EH (cell line): ENCODE measurements at regions not wholly inside any gene's neighbourhood (a gene's known extent, or its start where the extent isn't known, plus 50 kb on each side); places are given as distances from the start of the nearest gene placed in this dataset.
"Not testable (repeated sequence)": the region's sequence is repeated elsewhere in the genome, so short reads cannot be mapped to it uniquely, and the experiment has no call there.

Source experiments
- DNase-seq: peaks from one replicate; pipeline ENCODE4 v3.0.0-alpha.2; 2015; ENCODE audit warnings: low read depth

DNA sequence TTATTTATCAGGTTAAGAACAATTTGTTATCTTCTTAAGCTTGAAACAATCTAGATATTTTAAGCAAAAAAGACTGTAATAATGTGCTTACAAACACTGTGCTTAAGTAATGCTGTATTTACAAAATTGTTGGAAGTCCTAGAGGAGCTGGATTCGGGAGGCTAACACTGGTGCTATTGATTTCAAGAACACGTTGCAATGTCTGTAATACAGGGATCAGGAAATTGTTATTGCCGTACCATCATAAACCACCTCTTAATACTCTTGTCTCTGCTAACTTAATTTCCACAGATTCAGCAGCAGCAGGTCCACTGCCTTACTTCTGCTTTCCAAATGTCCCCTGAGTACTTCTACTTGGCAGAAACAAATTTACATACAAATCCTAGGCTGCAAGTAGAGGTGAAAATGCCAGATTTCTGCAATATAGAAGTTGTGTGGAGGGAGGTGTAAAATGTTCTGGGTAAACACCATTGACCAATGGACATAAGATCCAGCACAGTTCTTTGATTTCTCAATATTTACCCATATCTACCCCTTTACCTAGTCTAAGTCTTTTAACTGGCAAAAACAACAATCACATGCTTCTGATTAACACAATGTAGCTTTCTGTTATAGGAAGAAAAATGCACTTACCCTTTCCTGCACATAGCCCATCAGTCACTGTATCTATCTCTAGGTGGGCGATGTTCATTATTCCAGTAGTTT lies 663.4 kb downstream of the TMTC2 start:
- no peak for DNase-seq

DNA sequence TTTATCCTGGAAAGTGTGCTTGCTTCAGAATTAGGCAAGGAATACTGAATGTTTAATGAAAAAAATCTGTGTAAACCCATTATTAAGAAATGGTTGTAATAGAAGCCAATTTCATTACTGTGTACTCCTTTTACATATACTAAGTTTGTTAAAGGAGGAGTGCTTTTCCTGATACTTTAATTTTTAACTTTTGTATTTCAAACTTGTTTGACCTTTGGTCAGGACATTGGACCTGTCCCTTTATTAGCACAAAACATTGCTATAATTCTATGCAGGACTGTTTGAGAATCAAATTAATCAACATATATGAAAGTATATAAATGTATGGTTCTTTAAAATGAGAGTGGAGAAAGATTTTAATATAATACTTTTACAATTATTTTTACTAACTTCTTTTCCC lies 659.6 kb downstream of the TMTC2 start:
- no peak for DNase-seq

DNA sequence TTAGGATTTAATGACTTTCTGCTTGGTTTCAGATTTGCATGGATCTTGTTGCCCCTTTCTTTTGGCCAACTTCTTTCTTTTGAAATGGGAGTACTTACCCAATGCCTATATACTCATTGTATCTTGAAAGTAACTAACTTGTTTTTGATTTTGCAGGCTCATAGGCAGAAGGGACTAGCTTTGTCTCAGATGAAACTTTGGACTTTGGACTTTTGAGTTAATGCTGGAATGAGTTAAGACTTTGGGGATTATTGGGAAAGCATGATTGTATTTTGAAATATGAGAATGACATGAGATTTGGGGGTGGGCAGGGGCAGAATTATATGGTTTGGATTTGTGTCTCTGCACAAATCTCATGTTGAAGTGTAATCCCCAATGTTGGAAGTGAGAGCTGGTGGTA lies 657.1 kb downstream of the TMTC2 start:
- DNase-seq = no peak

DNA sequence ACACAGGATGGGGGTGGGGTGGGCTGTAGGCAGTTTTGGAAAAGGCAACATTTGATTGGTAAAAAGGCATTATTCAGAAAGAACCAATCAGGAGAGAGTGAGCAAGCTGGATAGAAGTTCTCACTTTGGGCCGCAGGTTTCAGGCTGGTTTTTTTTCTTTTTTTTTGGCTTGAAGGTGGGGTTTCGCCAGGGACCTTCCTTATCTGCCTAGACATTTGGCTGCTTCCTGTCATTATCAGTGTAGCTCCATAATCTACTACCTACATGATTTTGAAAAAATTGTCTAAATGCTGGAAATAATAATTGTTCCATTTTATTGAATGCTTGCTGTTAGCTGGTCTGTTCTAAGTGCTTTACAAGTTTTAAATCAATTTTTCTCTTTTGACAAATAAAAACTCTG lies 649.0 kb downstream of the TMTC2 start:
- DNase-seq = no peak

DNA sequence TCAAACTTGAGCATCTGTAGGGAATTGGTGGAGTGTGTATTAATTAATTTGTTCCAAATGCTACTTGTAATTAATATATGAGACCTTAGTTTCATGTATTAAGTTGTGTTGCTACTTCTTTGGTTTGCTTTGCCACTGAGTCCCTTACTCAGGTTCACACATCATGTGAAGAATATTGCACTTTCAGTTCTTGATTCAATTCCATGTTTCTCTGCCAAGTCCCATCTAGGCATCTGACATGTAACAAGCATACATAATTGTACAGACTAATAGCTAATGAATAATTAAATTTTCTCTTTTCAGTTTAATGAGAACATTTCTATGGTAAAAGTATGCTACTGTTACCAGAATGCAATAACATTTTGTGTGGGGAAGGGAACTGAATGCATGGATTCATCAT lies 640.0 kb downstream of the TMTC2 start:
- no peak for DNase-seq

DNA sequence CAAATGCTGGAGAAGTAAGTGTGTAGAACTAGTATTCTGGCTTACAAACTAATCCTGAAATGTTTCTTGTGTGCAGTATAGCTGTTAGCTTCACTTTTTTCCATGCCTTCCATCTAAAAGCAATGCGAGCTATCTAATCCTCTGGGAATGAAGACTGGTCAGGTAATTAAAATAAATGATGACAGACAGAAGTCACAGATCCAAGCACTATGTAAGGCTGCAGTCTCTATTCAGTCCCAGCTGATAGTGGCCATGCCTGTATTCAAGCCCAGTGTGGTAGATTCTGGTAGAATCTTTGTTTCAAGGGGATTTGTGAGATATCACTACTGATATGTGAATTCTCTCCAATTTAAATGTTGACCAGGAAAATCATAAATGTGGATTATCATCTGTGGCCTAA lies 637.2 kb downstream of the TMTC2 start:
- no peak for DNase-seq

DNA sequence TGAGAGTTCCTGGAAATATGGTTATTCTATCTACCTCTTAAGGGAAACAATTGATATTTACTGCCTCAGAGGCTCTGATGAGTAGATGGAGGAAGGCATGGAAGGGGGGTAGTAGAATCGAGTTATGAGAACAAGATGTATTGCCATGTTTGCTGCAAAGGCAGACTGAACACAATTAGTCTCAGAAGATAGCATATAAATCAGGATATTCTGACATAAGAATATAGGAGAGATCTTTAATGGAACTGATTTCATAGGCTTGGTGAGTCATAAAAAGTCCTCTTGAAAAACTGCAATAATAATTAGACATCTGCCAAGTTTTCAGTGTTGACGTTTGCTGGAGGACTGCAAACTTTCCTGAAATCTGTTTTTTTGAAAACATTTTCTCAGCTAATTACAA lies 636.1 kb downstream of the TMTC2 start:
- DNase-seq = no peak

DNA sequence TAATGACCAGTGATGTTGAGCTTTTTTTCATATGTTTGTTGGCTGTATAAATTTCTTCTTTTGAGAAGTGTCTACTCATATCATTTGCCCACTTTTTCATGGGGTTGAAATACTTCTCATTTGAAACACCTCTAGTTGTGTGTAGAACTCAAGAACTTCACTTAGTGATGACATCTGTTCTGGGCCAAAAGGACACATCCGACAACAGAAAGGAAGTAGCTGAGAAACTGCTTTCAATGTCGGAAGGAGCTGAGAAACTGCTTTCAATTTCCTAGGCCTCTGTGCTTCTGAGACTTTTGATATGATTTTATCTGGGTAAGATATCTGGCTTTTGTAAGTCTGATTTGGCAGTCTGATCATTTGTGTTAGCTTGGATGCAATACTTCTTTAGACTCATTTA lies 635.3 kb downstream of the TMTC2 start:
- DNase-seq = no peak

DNA sequence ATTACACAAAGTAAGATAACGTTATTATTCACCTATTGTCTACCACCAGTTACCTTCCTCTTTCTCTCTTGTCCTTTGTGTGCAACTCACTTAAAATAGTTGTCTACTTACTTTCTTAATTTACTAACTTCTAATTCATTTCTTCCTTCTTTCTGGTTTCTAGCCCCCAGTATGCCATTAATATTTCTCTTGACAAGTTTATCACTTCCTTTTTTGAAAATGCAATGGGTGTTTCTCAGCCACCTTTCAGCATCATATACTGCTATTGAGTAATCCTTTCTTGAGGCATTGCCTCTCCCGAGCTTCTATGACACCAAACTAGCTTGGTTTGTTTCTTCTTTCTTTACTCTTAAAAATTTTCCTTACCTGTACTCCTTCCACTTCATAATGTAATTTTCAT lies 633.6 kb downstream of the TMTC2 start:
- DNase-seq = no peak

DNA sequence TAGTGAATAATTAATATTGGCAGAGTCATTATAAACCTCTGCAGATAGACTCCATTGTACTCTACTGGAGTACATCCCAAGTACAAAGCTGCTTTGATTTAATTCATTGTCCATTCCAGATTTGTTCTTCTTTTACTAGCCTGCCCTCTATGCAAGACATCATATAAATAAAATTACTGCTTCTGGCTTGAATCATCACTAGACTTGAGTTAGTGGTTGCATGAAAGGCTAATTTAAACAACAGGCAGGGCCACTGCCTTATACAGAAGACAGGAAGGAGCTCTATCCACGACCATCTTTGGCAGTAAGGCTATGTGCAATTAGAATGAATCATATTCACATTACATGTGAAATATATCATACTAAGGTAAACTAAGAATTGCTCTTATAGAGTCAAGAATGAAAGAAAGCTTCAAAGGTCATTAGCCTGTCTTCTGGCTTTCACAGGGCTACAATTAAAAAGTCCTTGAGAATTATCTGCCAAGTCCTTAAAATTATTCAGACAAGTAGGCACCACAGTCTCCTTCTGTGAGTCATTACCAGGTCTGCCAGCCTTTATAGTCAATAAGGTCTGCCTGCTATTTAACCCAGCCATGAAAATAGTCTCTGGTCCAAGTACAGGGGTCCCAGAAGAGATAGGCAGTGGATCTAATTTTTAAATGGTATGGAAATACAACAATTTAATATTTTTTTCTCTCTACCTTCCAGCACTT lies 631.8 kb downstream of the TMTC2 start:
- DNase-seq = no peak

DNA sequence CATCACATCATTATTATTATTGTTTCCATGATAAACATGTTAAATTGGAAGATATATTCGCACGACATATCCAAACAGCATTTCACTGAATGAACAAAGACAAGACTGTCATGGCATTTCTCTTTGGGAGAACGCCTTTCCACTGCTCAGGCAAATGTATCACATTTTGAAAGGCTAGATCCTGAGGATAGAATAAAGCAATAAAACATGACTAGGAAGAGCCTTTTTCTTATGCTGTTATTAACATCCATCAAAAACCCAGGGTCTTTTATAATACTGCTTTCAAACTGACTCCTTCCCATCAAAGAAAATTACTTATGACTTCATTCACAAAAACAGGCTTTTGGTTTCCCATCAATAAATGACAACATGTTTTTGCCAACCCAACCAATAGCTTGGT lies 630.9 kb downstream of the TMTC2 start:
- DNase-seq = no peak

DNA sequence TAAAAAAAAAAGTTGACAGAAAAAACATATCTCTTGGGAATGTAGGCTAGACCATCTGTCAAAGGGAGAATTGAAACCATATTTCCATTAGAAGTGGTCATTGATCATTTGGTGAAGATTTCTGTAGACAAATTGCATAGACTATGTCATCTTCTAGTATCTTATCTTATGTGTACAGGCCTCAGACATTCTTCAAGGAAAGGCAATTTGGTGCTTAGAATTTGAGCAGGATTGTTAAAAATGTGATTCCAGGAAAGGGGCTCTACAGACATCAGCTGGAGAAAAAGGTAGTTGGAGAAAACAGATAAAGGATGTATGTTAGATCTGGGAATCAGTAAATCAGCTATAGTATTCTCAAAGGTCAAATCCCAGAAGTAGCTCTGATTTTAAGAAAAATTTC lies 627.1 kb downstream of the TMTC2 start:
- DNase-seq = no peak

DNA sequence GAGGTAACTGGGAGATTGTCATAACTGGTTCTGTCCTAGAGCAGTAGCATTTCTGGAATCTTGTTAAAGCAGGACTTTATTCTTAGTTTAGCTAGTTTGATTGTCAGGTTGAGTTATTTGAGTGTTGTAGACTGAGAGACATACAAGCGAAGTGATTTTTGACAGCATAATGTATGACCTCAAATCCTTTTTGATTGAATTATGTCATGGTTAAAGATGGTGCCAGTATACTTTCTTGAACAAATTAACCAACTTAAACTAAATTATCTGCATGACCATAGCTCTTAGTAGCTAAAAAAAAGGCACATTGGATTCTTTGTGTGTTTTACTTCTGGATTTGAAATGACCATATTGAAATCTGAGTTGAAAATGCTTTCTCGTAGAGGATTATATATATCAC lies 626.6 kb downstream of the TMTC2 start:
- no peak for DNase-seq

DNA sequence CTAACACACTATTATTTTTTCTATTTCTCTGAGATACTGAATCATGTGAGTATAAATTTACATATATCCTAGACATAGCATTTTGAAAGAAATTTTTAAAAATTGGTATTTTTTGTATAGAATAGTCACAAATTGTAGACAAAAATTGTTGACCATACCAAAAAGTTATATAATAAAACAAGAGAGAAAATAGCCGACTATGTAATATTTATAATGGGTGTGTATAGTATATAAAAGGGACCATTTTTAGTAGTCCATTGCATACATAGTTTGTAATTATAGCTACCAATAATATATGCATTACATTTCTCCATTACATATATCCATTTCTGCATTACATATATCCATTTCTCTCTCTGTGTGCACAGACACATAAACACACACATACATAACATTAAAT lies 590.2 kb downstream of the TMTC2 start:
- no peak for DNase-seq

DNA sequence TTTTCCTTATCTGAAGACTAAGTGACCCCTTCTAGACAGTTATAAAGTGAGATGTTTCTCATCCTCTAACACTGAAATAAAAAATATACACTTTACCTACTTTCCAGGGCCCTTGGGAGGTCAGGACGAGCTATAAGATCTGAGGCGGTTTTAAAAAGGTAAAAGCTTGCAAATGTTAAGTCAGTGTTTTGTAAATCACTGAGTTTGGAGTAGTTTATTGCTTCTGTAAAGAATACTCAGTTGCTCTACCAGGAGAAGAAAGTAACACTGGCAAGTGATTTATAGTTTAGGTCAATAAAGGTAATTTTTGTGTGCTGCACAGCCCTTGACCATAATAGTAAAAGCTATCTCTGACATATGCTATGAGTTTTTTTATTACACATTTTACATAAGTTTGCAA lies 584.5 kb downstream of the TMTC2 start:
- no peak for DNase-seq

DNA sequence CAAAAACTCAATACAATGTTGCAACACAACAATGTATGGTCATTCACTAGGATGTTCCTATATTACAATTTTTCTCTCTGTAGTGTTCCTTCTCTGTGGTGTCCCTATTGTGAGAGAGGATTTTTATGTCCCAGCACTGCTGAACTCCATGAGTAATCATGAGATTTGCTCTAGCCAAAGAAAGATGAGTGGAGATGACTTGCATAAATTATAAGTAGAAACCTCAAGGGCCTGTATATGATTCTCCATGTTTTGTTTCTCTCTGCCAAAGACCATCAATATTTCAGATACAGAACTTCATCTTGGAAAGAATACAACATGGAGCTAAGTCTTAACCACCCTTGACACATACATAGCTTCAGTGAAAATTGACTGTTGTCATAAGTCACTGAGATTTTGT lies 579.1 kb downstream of the TMTC2 start:
- no peak for DNase-seq

DNA sequence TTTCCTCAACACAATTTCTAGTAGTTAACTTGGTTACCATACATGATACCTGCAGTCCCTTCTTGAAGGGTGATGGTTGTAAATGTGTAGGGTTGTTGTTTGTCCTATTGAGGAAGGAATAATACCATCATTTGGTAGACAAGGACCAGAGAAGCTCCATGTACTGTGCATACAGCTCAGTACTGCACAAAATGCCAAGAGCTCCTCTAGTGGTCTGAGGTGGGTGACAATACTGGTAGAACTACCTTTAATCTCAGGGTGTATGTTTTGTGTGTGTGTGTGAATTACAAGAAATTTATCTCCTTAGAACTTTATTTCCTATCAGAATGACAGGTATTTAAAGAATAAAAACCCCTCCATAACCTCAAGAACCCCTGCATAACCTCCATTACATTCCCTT lies 575.3 kb downstream of the TMTC2 start:
- DNase-seq = no peak

DNA sequence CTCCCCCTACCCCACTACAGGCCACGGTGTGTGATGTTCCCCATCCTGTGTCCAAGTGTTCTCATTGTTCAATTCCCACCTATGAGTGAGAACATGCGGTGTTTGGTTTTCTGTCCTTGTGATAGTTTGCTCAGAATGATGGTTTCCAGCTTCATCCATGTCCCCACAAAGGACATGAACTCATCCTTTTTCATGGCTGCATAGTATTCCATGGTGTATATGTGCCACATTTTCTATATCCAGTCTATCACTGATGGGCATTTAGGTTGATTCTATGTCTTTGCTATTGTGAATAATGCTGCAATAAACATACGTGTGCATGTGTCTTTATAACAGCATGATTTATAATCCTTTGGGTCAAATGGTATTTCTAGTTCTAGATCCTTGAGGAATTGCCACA lies 573.4 kb downstream of the TMTC2 start:
- DNase-seq = not testable (repeated sequence)

DNA sequence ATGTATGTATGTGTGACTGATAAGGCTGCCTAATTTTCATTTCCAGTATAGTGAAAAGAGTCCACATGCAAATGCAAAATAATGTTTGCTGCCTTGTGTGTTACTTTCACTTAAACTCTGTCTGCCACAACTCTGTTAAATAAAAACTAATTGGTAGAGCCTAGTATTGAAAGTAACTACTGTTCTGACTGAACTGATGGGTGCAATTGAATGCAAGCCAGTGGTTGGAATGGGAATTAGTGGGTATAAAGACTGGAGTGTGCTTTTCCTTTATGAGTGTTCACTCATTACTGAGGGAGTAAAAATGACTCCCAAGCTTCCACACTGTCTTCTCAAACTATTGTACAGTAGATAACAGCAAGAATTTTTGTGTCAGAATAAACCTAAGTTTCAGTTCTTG lies 571.0 kb downstream of the TMTC2 start:
- DNase-seq = no peak

DNA sequence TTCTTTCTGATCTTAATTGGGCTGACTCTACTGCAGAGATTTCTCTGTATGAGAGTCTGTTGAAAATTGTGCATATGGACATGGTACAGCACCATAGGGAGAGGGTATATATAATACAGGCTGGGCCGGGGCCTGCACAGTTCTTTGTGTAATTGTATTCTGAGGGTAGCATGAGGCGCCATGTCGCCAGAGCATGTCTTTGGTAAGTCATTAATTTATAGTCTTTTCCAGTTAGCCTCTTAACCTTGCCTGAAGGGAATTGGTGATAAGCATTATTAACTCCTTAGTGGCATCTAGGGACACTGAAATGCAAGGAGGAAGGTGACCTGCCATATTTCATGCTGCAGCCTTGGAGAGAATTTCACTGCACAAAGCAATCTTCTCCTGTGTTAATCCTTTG lies 569.9 kb downstream of the TMTC2 start:
- no peak for DNase-seq

DNA sequence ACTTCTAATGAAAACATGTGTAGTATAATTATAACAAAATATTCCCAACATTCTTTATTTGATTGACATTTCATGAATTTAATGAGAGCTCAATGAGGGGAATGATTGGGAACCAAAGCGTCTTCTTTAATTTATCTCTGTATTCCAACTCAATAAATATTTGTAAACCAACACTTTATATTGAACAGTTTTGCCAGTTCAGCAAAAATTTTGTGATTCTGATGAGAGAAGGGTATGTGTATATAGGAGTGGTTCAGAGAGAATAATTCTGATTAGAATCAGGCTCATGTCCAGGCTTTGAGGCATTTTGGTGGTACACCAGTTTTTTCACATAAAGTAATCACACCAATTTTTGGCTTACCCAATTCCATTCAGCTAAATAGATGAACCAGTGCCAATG lies 564.2 kb downstream of the TMTC2 start:
- DNase-seq = no peak

DNA sequence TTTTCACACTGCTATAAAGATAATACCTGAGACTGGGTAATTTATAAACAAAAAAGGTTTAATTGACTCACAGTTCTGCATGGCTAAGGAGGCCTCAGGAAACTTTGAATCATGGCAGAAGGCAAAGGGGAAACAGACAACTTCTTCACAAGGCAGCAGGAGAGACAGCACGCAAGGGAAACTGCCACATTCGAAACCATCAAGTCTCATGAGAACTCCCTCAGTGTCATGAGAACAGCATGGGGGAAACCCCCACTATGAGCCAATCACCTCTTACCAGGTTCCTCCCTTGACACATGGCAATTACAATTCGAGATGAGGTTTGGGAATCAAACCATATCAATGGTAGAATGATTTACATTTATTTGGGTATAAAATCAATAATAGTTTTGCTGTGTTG lies 558.5 kb downstream of the TMTC2 start:
- no peak for DNase-seq

DNA sequence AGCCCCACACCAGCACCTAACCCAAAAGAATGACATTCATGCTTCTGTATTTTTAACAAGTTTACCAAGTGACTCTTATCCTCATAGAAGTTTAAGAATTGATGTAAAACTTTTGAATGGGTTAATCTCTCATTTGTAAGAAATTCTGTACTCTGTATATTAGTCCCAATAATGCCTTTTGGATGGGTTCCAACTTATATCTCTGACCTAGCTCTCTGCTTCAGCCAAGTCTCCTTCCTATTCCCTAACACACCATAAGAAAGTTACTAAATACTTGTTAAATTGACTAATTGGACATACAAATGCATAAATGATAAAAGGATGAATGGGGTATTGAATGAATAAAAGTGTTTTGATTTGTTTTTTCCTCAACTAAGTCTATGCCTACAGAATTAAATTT lies 557.3 kb downstream of the TMTC2 start:
- no peak for DNase-seq

DNA sequence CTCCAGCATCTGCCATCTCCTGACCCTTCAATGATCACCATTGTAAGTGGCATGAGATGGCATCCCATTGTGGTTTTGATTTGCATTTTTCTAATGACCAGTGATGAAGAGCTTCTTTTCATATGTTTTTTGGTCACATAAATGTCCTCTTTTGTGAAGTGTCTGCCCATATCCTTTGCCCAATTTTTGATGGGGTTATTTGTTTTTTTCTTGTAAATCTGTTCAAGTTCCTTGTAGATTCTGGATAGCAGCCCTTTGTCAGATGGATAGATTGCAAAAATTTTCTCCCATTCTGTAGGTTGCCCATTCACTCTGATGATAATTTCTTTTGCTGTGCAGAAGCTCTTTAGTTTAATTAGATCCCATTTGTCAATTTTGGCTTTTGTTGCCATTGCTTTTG lies 547.3 kb downstream of the TMTC2 start:
- not testable (repeated sequence) for DNase-seq
